Rectal smooth muscle tissue (tissue), 1 donor: ENCODE measurements at regions not wholly inside any gene's neighbourhood (a gene's known extent, or its start where the extent isn't known, plus 50 kb on each side); places are given as distances from the start of the nearest gene placed in this dataset.
"Not testable (repeated sequence)": the region's sequence is repeated elsewhere in the genome, so short reads cannot be mapped to it uniquely, and the experiment has no call there.

Experiments
- H3K27ac ChIP-seq: one replicate; pipeline ENCODE4 v1.7.0; 2013; ENCODE audit warnings: low read depth, low read length, inconsistent platforms
- H3K27me3 ChIP-seq: one replicate; pipeline ENCODE4 v1.7.0; 2013; ENCODE audit warnings: low read length; ENCODE audit not compliant: control insufficient read depth, insufficient read depth
- H3K36me3 ChIP-seq: one replicate; pipeline ENCODE4 v1.7.0; 2013; ENCODE audit warnings: low read length; ENCODE audit not compliant: control insufficient read depth, insufficient read depth
- H3K4me1 ChIP-seq: one replicate; pipeline ENCODE4 v1.7.0; 2013; ENCODE audit warnings: low read length; ENCODE audit not compliant: control insufficient read depth, insufficient read depth
- H3K4me3 ChIP-seq: one replicate; pipeline ENCODE4 v1.7.0; 2013; ENCODE audit warnings: low read length
- H3K9ac ChIP-seq: one replicate; pipeline ENCODE4 v1.7.0; 2013; ENCODE audit warnings: low read length

DNA sequence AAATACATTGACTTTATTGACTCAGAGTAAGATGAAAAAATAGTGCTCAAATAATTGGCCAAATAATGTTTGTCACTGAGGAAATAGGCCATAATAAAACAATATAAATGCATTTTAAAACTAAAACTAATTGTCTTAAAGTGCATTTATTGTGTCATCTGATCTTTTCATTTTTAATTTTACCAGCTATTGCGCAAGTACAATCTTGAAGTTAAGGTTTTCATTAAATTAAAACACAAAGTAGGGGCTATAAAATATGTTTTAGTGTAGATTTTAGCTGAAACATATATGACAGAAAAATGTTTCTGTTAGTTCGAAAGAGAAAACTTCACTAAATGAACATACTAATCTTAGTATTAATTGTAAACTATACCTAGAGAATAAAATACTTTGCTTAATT lies 832.8 kb downstream of the FSCB start:
- H3K36me3 ChIP-seq, result no peaks in the 10 kb centered on the region
- H3K27ac ChIP-seq, result no peak overlapping the region
- no peak overlapping the region for H3K4me3 ChIP-seq

DNA sequence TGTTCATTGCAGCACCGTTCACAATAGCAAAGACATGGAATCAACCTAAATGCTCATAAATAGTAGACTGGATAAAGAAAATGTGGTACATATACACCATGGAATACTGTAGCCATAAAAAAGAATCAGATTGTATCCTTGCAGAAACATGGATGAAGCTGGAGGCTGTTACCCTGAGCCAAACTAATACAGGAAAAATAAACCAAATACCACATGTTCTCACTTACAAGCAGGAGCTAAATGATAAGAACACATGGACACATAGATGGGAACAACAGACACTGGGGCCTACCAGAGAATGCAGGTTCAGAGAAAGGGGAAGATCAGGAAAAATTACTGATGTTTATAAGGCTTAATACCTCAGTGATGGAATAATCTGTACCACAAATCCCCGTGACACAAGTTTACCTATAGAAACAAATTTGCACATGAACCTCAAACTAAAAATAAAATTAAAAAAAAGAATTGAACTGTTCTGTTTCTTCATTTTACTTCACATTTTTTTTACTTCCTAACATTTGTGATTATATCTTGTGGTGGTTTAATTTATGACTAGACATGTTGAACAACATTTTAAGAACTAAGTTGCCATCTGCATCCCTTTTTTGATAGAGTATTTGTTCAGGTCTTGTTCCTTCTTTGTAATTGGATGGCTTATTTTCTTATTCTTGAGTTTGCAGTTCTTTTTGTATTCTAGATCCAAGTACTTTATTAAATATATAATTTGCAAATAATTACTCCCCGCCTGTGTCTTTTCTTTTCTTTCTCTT lies 835.2 kb downstream of the FSCB start:
- no peaks in the 10 kb centered on the region for H3K27me3 ChIP-seq
- no peak overlapping the region for H3K27ac ChIP-seq
- no peak overlapping the region for H3K9ac ChIP-seq
- no peaks in the 10 kb centered on the region for H3K36me3 ChIP-seq
- no peak overlapping the region for H3K4me3 ChIP-seq
- no peaks in the 10 kb centered on the region for H3K4me1 ChIP-seq

More for the DNA sequence above, 832.8 kb downstream of the FSCB start:
- Histone ChIP-seq H3K9ac (no peak overlapping the region), H3K27me3 (no peaks in the 10 kb centered on the region), H3K4me1 (no peaks in the 10 kb centered on the region)

DNA sequence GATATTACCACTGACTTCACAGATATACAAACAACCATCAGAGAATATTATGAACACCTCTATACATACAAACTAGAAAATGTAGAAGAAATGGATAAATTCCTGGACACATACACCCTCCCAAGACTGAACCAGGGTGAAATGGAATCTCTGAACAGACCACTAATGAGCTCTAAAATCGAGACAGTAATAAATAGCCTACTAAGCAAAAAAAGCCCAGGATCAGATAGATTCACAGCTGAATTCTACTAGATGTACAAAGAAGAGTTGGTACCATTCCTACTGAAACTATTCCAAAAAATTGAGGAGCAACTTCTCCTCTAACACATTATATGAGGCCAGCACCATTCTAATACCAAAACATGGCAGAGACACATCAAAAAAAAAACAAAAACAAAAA lies 837.7 kb downstream of the FSCB start:
- no peaks in the 10 kb centered on the region for H3K27me3 ChIP-seq
- H3K27ac ChIP-seq, result no peak overlapping the region
- no peak overlapping the region for H3K9ac ChIP-seq
- H3K4me1 ChIP-seq, result no peaks in the 10 kb centered on the region
- H3K4me3 ChIP-seq, result no peak overlapping the region
- no peaks in the 10 kb centered on the region for H3K36me3 ChIP-seq

DNA sequence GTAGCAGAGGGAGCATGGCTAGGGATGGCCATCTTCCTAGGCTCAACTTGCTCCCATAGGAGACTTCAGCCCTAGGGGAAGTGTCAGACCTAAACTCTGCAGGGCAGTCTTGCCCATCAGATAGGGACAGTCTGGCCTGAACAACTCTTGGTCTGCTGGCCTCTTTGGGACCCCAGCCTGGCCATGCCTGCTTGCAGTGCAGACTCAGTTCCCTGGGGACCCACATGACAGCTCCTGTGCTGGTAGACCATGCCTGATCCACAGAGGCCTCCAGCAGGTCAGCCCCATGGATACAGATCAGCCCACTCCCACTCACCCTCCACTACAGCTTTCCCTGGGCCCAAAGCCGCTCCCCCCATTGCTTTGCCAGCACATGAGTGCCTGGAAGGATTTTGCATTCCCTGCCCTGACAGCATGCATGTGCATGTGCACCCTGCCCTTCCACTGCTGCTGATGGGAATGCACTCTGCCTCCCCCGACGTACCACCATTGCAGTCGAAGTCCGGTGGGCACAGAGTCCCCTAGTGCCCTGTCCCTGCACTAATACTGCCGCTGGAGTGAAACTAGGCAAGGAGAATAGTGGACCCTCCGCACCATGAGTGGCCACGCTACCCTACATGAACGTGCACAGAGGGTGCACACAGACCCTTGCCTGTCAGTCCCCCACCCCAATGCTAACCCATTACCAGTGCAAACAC lies 841.4 kb downstream of the FSCB start:
- Histone ChIP-seq H3K36me3 (no peaks in the 10 kb centered on the region), H3K4me1 (no peaks in the 10 kb centered on the region), H3K9ac (no peak overlapping the region), H3K27ac (no peak overlapping the region), H3K4me3 (no peak overlapping the region), H3K27me3 (no peaks in the 10 kb centered on the region)

DNA sequence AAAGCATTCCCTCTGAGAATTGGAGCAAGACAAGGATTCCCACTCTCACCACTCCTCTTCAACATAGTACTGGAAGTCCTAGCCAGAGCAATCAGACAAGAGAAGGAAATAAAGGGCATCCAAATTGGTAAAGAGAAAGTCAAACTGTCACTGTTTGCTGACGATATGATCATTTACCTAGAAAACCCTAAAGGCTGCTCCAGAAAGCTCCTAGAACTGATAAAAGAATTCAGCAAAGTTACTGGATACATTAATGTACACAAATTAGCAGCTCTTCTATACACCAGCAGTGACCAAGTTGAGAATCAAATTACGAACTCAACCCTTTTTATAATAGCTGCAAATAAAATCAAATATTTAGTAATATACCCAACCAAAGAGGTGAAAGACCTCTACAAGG lies 851.9 kb downstream of the FSCB start:
- H3K4me3 ChIP-seq, H3K27me3 ChIP-seq, H3K9ac ChIP-seq, H3K27ac ChIP-seq, H3K36me3 ChIP-seq, H3K4me1 ChIP-seq: not testable (repeated sequence)

DNA sequence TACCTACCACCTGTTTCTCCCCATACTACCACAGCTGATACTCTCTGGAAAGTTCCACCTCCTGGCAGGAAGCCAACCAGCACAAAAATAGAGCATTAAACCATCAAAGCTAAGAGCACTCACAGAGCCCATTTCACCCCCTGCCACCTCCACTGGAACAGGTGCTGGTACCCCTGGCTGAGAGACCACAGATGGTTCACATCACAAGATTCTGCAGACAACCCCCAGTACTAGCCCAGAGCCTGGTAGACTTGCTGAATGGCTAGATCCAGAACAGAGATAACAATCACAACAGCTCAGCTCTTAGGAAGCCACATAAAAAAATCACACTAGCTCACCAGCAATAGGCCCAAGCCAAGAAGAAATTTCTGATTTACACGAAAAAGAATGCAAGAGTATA lies 855.2 kb downstream of the FSCB start:
- H3K36me3 ChIP-seq, result no peaks in the 10 kb centered on the region
- no peak overlapping the region for H3K27ac ChIP-seq
- H3K4me3 ChIP-seq, result no peak overlapping the region
- H3K9ac ChIP-seq, result no peak overlapping the region
- no peaks in the 10 kb centered on the region for H3K4me1 ChIP-seq
- no peaks in the 10 kb centered on the region for H3K27me3 ChIP-seq

DNA sequence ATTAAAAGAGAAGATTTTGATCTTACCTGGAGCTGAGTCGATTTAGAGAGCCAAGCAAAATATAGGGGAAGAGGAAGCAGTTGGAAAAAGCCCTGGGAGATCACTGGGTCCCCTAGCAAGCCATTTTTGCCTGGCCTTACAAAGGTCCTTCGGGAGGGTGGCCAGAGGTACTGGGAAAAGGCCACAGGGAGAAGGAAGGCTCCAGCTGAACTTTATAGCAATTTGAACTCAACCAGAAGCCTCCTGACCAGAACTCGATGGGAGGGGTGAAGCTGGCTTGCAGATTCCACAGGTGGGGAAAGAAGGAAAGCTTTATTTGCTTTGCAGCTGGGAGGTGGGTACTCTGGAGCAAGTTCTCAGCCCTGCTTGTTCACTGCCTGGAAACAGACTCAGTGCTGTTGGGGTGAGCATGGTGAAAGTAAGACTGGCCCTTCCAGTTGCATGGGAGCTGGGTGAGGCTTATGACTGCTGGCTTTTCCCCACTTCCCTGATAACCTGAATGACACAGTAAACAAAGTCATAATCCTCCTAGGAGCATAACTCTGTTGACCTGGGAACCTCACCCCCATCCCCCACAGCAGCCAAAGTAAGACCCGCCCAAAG lies 855.8 kb downstream of the FSCB start:
- no peak overlapping the region for H3K27ac ChIP-seq
- H3K9ac ChIP-seq, result no peak overlapping the region
- no peaks in the 10 kb centered on the region for H3K36me3 ChIP-seq
- H3K4me1 ChIP-seq, result no peaks in the 10 kb centered on the region
- H3K4me3 ChIP-seq, result no peak overlapping the region
- H3K27me3 ChIP-seq, result no peaks in the 10 kb centered on the region

DNA sequence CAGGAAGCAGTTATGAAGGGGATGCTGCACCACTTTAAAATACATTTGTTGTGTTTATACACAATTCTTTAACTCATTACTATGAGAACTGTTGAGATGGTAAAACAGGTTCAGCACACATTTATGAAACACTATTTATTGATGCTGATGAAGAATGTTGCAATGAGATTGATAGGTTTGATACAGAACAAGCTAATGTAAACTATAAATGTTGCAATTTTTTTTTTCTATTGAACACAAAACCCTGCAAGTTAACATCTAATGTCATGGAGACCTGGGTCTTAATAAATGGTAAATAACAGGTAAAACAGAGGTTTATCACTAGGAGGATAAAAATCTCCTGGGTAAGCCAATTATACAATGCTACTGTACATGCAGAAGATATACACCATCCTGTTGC lies 857.6 kb downstream of the FSCB start:
- Histone ChIP-seq H3K4me3 (no peak overlapping the region), H3K9ac (no peak overlapping the region), H3K4me1 (no peaks in the 10 kb centered on the region), H3K36me3 (no peaks in the 10 kb centered on the region), H3K27me3 (no peaks in the 10 kb centered on the region), H3K27ac (no peak overlapping the region)

DNA sequence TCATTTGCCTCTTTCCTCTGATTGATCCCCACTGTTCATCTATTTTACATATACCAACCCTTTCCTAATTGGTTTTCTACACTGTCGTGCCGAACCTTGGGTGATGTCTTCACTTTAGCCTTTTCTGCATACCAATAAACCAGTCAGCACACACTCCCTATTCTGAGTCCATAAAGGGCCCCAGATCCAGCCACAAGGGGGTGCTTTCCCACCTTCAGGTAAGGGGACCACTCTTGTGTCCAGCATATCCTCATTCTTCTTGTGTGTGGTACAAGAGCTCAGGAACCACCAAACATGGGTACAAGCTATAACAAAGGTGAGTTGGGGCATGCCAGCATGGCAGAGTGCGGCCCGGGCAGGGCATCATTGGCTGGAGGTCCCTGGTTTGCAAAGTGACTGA lies 859.8 kb downstream of the FSCB start:
- Histone ChIP-seq H3K36me3 (no peaks in the 10 kb centered on the region), H3K9ac (no peak overlapping the region), H3K4me3 (no peak overlapping the region), H3K27ac (no peak overlapping the region), H3K27me3 (no peaks in the 10 kb centered on the region), H3K4me1 (no peaks in the 10 kb centered on the region)

DNA sequence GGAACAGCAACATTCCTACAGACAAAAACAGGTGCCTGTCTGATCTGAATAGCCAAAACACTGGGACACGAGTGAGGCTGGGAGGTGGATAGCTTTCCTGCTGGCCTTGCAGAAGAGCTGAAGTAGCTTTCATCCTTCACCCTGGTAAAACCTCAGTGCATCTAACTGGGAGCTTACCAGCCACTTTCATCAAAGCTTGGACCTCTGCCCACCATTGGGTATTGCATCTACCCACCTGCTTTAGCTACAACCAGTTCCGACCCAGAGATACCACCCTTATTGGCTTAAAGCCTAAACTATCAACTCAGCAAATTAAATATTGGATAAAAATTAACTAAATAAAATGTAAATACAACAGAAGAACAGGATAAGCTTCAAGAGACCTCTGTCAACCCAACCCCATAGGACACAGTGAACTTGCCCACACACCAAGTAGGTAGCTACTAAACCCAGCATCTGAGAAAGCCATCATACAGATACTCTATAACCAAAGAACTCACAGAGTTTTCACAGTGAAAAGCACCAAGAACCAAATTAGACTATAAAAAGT lies 866.3 kb downstream of the FSCB start:
- no peak overlapping the region for H3K27ac ChIP-seq
- H3K9ac ChIP-seq, result no peak overlapping the region
- no peak overlapping the region for H3K4me3 ChIP-seq
- no peaks in the 10 kb centered on the region for H3K27me3 ChIP-seq
- no peaks in the 10 kb centered on the region for H3K36me3 ChIP-seq
- no peaks in the 10 kb centered on the region for H3K4me1 ChIP-seq

DNA sequence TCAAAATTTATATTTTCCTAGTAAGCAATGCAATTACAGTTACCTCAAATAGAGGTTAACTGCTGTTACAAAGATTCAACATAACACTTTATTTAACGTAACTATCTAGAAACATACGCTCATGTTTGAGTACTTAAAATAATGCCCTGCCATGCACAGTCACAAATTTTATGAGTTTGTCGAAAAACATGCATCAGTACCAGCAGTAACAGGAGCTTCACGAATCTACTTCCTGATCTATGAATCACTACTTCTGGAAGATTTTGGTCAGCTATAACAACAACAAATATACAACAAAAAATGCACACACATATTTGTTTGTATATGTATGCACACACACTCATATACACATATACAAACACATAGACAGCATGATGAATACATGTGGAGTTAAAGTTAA lies 881.8 kb downstream of the FSCB start:
- Histone ChIP-seq H3K36me3 (no peaks in the 10 kb centered on the region), H3K4me3 (no peak overlapping the region), H3K27me3 (no peaks in the 10 kb centered on the region), H3K4me1 (no peaks in the 10 kb centered on the region), H3K27ac (no peak overlapping the region), H3K9ac (no peak overlapping the region)

DNA sequence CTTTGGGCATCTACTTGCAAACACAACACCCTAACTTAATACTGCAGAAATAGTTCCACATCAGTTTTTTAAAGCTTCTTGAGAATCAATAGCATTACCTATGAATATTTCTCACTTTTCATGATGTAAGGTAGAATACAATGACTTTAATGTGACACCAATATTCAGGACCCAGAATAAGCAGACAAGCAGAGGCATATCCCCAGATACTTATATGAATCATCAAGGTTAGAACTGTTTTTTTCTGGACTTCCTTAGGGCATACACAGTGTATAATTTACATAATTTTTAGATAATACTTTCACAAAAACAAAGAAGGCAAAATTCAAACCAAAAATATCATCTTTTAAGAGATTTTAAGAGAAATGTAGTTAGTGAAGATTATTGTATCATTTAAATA lies 885.8 kb downstream of the FSCB start:
- Histone ChIP-seq H3K27me3 (no peaks in the 10 kb centered on the region), H3K4me1 (no peaks in the 10 kb centered on the region), H3K36me3 (no peaks in the 10 kb centered on the region), H3K9ac (no peak overlapping the region), H3K27ac (no peak overlapping the region), H3K4me3 (no peak overlapping the region)
